ENCODE measurements at regions not wholly inside any gene's neighbourhood (a gene's known extent, or its start where the extent isn't known, plus 50 kb on each side); places are given as distances from the start of the nearest gene placed in this dataset.

DNA sequence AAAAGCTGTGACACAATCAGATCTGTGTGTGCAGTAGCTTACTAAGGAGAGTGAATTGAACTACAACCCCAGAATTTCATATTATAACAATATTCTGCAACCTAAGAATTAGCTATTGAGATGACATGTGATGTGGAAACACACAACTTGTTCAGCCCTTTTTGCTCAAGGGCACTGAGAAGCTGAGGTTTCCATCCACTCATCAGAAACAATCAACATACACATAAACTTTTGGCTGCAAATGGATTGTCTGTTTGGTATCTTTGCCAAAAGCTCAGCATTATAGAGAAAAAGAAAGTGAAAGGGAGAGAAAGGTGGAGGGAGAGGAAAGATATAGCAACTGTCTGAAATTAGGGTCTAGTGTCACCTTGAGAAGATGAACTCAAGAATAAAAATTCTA is 117.2 kb upstream of the KLF7 start:
- TF ChIP-seq, protein P1, sequence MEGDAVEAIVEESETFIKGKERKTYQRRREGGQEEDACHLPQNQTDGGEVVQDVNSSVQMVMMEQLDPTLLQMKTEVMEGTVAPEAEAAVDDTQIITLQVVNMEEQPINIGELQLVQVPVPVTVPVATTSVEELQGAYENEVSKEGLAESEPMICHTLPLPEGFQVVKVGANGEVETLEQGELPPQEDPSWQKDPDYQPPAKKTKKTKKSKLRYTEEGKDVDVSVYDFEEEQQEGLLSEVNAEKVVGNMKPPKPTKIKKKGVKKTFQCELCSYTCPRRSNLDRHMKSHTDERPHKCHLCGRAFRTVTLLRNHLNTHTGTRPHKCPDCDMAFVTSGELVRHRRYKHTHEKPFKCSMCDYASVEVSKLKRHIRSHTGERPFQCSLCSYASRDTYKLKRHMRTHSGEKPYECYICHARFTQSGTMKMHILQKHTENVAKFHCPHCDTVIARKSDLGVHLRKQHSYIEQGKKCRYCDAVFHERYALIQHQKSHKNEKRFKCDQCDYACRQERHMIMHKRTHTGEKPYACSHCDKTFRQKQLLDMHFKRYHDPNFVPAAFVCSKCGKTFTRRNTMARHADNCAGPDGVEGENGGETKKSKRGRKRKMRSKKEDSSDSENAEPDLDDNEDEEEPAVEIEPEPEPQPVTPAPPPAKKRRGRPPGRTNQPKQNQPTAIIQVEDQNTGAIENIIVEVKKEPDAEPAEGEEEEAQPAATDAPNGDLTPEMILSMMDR (IDR thresholded peaks at IDR 0.05) = no peak
- no peak for TF ChIP-seq POLR2A (IDR thresholded peaks at IDR 0.05)

Measured in adrenal gland (tissue), 5 donors.